ENCODE measurements at regions not wholly inside any gene's neighbourhood (a gene's known extent, or its start where the extent isn't known, plus 50 kb on each side); places are given as distances from the start of the nearest gene placed in this dataset.

- TF ChIP-seq CTCF (IDR thresholded peaks at IDR 0.05) (no peak), POLR2AphosphoS5 (IDR thresholded peaks at IDR 0.05; ENCODE audit: low read depth, low read length) (no peak), REST (IDR thresholded peaks at IDR 0.05; ENCODE audit: low read depth, low read length) (no peak), FOXM1 (IDR thresholded peaks at IDR 0.05; ENCODE audit: low read depth) (no peak), EZH2phosphoT487 (IDR thresholded peaks at IDR 0.05; ENCODE audit: borderline replicate concordance, low read depth) (no peak), USF1 (IDR thresholded peaks at IDR 0.05; ENCODE audit: borderline replicate concordance, low read depth) (no peak), GABPA (IDR thresholded peaks at IDR 0.05; ENCODE audit: low read depth) (no peak), YY1 (IDR thresholded peaks at IDR 0.05; ENCODE audit: low read depth) (no peak), EP300 (IDR thresholded peaks at IDR 0.05; ENCODE audit: borderline replicate concordance in 1 of 2, low read depth in 1 of 2, low read length in 1 of 2) (no peak), NFIC (IDR thresholded peaks at IDR 0.05; ENCODE audit: borderline replicate concordance) (no peak), TCF12 (IDR thresholded peaks at IDR 0.05) (no peak)
Measured at GRCh38 chr6:47890326-47890875, 108.6 kb downstream of the OPN5 start.

All from SK-N-SH (cell line).